NCI-H460 (cell line): ENCODE measurements at regions not wholly inside any gene's neighbourhood (a gene's known extent, or its start where the extent isn't known, plus 50 kb on each side); places are given as distances from the start of the nearest gene placed in this dataset.

Experiments
- DNase-seq: peaks from one replicate; pipeline ENCODE4 v3.0.0-alpha.2; 2016; ENCODE audit warnings: low read depth; ENCODE audit errors: extremely low read depth

DNA sequence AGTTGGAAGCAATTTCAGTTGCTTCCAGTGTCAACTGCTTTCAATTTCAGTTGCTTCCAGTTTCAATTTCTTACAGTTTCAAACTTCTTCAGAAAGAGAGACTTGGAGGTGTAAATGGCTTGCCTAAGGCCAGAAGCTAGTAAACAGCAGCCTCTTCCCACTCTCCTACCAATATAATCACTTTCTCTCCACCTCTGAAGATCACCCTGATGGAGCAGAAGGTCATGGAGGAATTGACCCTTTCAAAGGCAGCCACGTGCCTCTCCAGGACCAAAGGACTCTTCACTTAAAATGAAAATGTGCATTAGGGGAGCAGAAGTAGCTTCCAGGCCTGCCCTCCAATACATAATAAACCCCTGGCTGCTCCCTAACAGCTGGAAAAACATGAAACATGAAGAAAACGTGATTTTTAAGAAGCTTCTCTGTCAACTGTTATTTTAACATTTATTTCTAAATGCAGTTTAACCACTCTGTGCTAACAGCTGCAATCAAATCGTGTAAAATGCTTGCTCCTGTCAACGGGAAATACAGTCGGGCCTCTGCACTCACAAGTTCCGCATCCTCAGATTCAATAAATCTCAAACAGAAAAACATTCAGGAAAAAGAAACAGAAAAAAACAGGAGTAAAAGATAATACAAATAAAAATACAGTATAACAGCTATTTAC, 1020.6 kb downstream of the XPNPEP1 start:
- no peak for DNase-seq

DNA sequence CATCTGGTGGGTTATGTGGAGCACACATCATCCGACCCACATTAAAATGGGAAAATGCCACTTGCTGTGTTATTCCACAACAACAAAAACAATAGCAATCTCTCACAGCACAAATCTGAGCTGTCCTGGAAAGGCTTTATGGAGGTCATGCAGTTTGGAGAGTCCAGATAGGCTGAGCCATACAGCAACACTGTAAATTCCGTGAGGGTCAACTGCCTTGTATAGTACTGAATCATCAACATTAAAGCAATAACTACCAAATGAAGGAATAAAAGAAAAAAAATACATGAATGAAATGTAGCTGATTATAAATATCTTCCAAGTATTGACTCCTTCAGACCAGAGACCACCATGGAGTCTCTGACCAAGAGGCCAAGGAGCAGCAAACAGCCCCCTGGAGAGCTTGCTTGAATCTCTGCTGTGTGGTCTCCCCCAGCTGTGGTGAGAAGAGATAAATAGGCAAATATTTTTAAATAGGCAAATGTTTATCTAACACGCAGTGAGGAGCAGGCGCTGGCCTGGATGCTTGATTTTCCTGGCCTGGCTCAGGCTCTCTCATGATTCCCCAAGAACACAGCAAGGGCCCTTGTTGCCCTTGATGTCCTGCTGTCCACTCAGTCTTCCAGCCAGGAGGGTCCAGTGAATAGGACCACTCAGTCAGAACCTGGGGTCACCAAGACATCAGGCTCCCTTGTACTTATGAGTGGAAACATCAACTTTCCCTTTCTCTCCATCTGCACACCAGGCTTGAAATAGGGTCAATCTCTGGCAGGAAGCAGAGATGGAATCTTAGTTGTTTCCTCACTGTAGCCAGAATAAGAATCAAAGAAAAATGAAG, 1021.3 kb downstream of the XPNPEP1 start:
- DNase-seq: no peak

DNA sequence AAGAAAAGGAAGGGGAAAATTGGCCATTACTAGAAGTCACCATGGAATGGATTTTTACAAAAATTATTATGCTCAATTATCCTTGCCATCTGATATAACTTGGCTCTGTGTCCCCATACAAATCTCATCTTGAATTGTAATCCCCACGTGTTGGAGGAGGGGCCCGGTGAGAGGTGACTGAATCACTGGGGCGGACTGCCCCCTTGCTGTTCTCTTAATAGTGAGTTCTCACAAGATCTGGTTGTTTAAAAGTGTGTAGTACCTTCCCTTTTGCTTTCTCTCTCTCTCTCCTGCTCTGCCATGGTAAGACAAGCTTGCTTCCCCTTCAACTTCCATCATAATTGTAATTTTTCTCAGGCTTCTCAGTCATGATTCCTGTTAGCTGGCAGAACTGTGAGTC, 1023.6 kb downstream of the XPNPEP1 start:
- DNase-seq: no peak

DNA sequence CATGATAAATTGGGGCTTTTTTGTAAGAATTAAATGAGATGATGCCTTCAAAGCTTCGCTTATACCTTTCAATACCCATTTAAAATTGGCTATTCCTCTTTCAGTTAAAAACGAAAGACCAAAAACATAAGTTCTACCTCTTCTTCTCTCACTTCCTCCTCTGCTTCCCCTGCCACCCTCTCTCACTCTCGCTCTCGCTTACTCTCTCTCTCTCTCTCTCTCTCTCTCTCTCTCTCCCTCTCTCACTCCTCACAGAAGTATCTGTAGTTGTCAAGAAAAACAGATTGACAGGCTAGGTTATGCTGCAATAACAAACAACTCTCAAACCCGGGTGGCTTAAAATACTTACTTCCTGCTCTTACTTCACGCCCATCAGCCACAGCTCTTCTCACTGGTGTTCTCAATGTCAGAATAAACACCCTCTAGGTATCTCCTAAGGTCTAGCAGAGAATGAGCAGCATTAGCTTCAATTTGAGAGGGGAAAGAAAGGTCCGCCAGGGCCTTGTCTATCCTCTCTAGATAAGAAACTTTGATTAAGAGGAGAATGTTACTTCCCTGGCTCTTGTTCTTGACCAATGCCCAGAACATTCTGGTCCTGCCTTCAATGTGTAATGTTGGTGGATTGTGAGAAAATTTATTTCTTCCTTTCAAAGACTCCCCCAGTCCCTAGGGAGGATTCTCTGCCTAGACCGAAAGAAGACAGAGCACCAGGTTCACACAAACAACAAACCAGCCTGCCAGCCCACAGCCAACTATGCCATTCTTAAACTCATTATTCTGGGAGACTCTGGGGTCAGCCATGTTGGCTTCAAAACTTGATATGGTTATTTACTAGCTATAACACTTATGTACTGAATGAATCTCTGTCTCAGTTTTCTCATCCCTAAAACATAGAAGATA, 1028.7 kb downstream of the XPNPEP1 start:
- no peak for DNase-seq

DNA sequence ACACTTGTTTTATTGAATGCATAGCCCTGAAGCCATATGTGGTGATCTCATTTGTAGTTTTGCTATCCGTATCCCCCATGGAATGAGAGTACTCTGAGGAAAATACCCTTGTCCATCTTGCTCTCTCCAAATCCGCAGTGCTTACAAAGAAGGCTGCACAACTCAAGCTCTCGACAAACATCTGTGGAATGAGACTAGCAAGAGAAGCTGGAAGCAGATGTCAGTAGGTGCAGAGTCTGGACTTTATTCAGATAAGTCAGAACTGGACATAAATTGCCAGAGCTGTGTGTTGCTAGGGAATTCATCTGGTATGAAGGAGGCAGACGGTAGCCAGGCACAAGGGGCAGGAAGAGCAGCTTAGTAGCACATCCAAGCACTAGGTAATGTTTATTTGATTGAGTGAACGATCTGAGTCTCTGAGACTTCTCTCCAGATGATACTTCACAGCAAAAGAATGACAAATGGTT, 1046.2 kb downstream of the XPNPEP1 start:
- no peak for DNase-seq

DNA sequence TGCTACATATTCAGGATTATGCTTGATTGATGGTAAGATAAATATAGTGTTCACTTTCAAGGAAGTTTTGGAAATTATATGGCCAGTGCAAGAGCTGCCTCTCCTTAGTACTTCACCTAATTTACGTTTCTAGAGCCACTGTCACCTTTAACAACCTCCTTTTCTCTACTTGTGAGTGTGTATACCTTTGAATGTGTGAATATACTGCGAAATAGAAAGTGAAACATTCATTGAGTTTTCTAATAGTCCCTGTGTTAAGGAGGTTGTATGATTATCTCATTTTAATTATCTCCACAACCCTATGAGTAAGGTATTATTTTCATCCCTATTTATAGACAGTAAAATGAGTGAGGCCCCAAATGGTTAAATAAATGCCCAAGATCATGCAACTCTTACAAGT, 1050.5 kb downstream of the XPNPEP1 start:
- no peak for DNase-seq

DNA sequence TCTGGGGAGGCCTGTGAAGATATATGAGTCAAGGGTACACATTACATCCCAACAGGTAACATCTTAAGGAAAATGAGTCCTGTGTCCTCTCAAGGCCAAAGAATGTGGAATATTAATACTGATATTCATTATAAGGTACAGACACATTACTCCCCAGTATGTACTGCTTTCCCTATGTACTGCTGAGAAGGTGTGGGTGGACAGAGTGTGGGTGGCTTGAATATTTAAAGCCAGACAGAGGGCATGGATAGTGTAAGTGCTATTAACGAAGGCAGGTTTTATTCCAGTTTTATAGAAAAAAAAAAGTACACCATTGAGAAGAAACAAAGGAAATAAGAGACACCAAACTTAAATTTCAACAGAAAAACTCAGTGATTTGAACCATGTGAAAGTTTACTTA, 1054.4 kb downstream of the XPNPEP1 start:
- no peak for DNase-seq

DNA sequence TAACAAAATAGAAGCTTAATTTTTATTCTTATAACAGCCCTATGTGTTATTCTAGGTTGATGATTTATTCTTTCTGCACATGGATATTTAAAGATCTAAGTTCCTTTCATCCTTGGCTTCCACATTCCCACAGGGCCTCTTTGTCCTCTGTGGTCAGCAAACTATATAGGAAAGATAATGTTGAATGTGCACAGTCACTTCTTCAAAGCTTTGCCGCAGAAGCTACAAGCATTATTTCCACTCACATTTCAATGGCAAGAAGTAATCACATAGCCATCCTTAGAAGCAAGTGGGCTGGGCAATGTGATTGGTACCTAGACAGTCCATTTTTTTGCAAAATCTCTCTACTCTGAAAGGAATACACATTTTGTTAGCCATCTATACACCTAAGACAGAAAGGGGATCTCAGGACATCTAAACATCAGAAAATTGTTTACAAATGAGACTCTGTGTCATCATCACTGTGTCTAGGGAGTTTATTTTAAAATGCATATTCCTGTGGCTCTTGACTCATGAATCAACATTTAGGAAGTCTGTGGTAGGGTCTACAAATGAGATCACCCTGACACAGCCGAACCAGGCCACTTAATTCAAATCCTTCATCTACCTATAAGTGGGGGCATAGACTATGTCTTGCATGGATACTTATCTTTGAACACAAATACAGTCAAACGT, 1060.5 kb downstream of the XPNPEP1 start:
- DNase-seq: no peak

DNA sequence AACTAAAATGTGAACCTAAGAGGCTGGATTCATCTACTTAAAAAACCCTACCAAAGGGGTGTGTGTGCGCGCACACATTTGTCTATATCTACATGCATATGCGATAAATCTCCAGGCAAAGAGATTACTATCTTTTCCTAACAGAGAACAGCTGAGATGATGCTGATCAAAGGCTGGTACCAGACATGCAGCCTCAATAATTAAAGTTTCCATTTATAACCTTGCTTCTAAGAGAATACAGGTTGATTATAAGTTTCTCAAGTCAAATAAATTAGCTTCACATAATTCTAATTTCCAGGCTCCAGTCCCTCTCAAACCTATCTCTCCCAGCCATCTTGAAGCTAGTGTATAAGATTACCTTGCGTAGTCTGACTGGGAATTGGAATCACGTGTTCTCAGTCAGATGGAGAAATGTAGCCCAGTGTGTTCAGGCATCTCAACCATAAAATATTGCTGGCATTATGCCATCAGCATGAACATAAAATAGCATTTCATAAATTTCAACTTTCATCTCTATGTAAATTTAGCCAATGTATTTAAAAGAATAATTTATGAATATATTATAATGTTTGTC, 1062.0 kb downstream of the XPNPEP1 start:
- no peak for DNase-seq

DNA sequence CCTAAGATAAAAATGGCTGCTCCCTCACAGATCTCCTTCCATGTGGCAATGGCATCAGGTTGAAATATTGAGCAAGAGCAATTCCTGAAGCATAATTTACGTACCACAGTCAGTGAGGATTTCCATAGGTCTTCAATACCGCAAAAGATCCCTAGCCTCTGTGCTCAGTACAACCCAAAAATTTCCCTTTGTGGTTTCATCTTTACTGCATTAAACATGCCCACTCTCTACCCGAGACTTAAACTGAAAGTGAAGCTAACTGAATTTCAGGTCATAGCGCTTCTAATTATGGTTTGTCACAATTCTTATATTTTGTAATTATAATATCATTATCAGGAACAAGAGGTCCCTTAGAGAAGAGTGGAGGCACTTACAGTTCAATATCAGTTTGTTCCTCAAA, 1071.1 kb downstream of the XPNPEP1 start:
- DNase-seq: no peak

DNA sequence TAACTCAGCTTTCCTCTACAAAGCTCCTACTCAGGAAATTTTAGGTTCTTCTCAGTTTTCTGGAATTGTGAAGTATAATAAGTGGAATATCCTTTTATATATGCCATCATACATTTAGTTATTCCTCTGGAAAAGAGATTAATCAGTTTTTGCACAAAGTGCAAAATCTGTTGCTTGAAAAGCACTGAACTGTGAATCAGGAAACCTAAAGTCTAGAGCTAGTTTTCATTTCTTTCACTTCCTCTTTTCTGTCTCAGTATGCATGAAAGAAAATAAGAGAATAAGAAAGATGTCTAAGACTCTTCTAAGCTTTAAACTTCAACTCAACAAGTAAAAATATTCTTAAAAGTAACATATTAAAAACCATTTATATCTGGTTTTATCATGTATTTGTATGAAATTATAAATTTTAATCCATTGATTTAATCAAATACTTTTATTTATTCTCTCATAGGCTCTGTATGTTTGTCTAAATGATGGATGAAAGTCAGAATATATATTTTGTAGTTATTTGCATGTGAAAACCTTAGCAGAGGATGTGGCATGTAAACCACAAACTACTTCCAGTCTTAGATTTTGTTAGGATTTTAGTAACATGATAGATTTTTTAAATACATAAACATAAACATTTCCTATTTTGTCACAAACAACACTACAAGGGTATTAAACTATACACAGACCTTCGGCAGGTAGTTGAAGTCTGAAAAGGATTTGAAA, 1073.0 kb downstream of the XPNPEP1 start:
- DNase-seq: no peak

DNA sequence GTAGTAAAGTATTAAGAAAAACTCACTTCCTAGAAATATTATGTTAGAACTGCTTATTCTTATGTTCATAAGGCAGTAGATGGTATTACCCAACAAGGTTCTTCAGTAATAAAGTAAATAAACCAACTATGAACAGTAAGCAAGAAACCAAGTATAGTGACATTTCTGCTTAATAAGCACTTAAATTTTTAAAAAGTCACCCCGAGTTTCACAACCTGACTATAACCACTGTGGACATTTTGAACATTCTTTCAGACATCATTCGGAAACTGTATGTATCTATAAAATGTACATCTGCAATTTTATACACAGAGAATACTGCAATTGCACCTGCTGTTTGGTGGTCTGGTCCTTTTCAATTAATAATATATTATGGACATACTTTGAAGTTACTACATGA, 1073.6 kb downstream of the XPNPEP1 start:
- no peak for DNase-seq

DNA sequence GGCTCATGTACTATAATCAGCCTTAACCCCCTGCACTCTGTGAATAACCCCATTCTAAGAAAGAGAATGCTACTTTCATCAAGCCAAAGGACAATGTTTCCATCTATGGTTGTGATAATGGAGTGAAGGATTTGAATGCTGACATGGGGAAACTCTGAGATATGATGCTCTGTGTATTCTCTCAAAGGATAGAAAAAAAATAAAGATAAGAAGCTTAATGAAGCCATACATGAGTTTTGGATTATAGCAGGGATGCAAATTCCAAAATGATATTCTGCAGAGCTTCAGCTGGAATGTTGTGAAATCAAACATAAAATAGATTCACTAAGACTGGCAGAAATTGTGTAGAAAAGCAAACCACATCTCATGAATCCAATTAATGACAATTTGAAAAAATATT, 1074.1 kb downstream of the XPNPEP1 start:
- no peak for DNase-seq

DNA sequence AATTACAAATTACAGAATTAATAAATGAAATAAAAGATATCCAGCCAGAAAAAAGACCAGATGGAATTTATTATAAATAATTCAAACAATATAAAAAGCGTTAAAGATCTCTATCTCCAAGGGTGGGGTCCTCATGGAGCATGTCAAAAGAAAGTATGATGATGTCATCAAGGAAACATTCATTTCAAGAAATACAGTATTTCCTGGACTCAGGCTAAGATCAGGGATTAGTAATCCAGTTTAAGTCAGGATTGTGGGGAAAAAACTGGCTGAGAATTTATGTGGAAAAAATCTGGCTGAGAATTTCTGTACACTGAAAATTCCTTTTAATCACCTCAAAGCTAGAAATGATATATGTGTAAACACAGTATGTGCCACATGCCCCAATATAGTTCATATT, 1075.3 kb downstream of the XPNPEP1 start:
- DNase-seq: no peak

DNA sequence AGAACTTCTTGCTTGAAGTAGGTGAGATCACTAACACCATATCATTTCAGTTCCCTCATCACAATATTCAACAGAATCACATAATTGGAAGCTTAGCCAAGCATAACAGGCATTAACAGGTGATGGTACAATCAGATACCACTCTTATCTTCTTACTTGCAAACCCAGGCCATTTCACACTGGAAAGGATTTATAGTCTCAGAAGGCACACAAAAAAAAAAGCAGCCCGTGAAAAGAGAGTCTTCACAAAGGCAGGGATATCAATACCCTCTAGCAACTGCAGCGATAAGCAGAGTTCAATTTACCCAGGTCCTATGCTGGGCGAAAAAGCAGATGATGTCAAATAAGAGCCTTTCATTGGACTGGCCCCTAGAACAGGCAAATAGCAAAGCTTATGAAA, 1082.4 kb downstream of the XPNPEP1 start:
- DNase-seq: no peak

DNA sequence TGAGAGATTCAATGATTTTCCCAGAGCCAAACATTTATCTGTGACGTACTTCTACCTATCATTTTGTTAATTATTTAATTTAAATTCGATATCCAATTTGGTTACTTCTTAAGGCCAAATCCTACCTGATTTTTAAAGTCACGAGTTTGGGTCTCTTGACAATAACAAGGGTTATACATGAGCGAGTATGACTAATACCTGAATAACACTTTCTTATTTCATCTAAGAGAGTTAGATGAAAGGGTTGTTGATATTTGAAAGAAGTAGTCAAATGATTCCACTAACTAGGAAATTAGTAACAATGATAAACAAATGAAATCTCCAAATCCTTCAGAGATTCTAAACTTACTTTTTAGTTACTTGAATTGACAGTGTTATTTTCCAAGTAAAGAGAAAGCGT, 1086.9 kb downstream of the XPNPEP1 start:
- DNase-seq: no peak

DNA sequence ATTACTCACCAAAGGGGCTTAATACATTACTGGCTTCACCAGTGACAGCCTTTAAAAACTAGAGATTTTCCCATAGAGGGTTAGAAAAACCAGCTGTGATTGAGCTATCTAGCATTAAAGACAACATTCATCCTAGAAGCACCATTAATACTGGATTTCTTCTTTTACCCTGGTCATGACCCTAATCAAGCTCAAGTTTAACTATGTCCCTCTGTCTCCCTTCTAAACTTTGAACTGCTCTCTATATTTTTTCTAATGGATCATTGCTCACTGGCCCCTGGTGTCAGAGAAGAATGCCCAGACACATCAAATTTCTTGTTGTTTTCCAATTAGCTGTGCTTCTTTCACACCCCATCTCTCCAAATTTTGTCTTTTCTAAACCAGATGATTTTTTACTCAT, 1101.3 kb downstream of the XPNPEP1 start:
- no peak for DNase-seq

DNA sequence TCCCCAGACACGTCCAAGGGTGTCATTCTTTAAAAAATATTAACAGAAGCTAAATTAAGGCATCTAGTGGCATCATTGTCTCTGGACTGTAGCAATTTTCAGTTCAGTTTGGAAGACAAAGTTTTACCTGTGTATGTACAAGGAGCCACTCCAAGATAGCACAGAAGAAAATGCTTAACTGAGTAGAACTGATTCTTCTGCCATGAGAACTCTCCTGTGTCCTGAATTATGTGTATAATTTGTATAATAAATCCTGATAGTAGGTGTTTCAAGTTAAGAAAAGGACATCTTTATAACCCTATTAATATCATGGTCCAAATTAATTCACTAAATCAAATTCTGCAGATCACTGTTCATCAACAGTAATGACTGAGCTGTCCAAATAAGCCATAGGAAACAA, 1104.0 kb downstream of the XPNPEP1 start:
- no peak for DNase-seq

DNA sequence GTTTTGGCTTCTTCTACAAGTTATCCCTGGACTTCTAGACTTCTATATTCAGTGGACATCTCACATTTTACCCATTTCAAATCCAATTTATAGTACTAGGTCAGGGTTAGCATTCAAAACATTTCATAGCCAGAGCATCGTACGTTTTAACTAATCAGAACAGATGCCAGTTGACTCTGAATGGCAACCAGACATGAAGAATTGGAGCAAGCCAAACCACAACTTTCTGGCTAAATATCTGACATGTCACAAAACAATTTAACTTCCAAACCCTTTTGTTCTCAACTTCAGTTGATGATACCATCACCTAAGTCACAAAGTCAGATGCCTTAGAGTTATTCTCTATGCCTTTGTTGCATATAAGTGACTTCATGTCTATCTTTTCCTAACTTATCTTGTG, 1105.7 kb downstream of the XPNPEP1 start:
- DNase-seq: no peak

DNA sequence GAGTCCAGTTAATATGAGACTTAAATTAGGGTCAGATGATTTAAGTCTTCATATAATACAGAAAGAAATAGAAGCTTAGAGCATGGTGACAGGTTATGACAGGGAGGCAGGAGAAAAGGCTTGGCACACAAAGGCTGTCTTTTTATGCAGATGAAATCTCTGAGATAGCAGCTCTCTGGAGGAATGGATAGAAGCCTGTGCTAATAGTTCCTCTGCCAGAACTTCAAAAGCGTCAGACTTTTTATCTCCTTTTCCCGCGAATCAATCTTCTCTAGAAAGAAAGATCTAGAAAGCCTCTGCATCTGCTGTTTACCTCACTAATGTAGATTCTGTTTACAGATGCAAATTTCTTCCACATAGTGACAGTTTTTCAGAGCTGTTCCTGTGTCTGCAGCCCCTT, 1106.2 kb downstream of the XPNPEP1 start:
- DNase-seq: no peak
